Panc1 (cell line): ENCODE measurements at regions not wholly inside any gene's neighbourhood (a gene's known extent, or its start where the extent isn't known, plus 50 kb on each side); places are given as distances from the start of the nearest gene placed in this dataset.
A peak's percentile ranks its signal among the peaks of the same experiment; 100 is the strongest.

Experiments
- ATAC-seq: fragments of 200-7000 bp; cut with Tn5 transposase; 2 replicates; pipeline ENCODE4 v1.9.1; 2020; ENCODE audit warnings: mild to moderate bottlenecking, moderate library complexity
- BruUV-seq: library from RNA; stranded (reverse); fragments of 400-500 nt; replicated peaks from 2 replicates; lab custom pipeline; 2021; lab: Mats Ljungman, UMichigan
- CTCF ChIA-PET: fragments of 300-600 bp; sonication (Branson Sonifier 250); formaldehyde crosslinking; loops from one replicate; lab custom pipeline; 2022; ENCODE audit warnings: antibody characterized with exemption; lab: Charles Lee
- POLR2A ChIA-PET: fragments of 300-600 bp; sonication (Branson Sonifier 250); formaldehyde crosslinking; loops from one replicate; lab custom pipeline; 2022; ENCODE audit warnings: antibody characterized with exemption; lab: Charles Lee
- DNase-seq: peaks from one replicate; pipeline ENCODE4 v3.0.0-alpha.2; 2010; ENCODE audit warnings: low read depth, low spot score
- H3K27ac ChIP-seq: 2 replicates; pipeline ENCODE4 v1.5.1; 2011; ENCODE audit warnings: mild to moderate bottlenecking, low read length, inconsistent platforms
- H3K27me3 ChIP-seq: fragments of 200-500 bp; sonication (Bioruptor generic); 2 replicates; pipeline ENCODE4 v1.6.0; 2014; ENCODE audit warnings: low read length, inconsistent platforms; ENCODE audit not compliant: control insufficient read depth, insufficient read depth
- H3K36me3 ChIP-seq: fragments of 200-500 bp; sonication (Bioruptor generic); 2 replicates; pipeline ENCODE4 v1.5.1; 2014; ENCODE audit warnings: inconsistent platforms, mild to moderate bottlenecking, low read length, moderate library complexity; ENCODE audit not compliant: control insufficient read depth, insufficient read depth
- H3K4me1 ChIP-seq: 2 replicates; pipeline ENCODE4 v1.5.1; 2011; ENCODE audit warnings: inconsistent platforms, mild to moderate bottlenecking, low read length, moderate library complexity; ENCODE audit not compliant: control insufficient read depth, insufficient read depth
- H3K4me3 ChIP-seq, 2 experiments: 2 replicates each; pipeline ENCODE4 v1.5.1; 2011 to 2012; ENCODE audit warnings: low read depth in 2 of 2, low read length in 2 of 2, mild to moderate bottlenecking in 2 of 2, inconsistent platforms in 1 of 2, moderate library complexity in 1 of 2
- H3K9me3 ChIP-seq: fragments of 200-500 bp; sonication (Bioruptor generic); 2 replicates; pipeline ENCODE4 v1.5.1; 2014; ENCODE audit warnings: low read depth, mild to moderate bottlenecking, inconsistent platforms, low read length, moderate library complexity; ENCODE audit not compliant: control insufficient read depth, insufficient read depth
- POLR2AphosphoS5 ChIP-seq: IDR thresholded peaks from 2 replicates; pipeline ENCODE4 v1.6.1; 2012; ENCODE audit warnings: mild to moderate bottlenecking, low read depth, low read length, moderate library complexity
- SIN3A ChIP-seq: IDR thresholded peaks from 2 replicates; pipeline ENCODE4 v1.6.1; 2012; ENCODE audit warnings: low read depth, mild to moderate bottlenecking, low read length, moderate library complexity, borderline replicate concordance; ENCODE audit not compliant: insufficient read depth
- TCF7L2 ChIP-seq: IDR thresholded peaks from 2 replicates; pipeline ENCODE4 v1.6.1; 2011; ENCODE audit warnings: mild to moderate bottlenecking, low read depth, low read length, inconsistent platforms
- in situ Hi-C: cut with HindIII; loops from 2 replicates; pipeline ENCODE4 v1.10.0; 2016; ENCODE audit warnings: low sequenced_read_pairs, low pct_unique_long_range_greater_than_20kb
- intact Hi-C: fragments of 100-400 bp; cut with micrococcal nuclease; formaldehyde crosslinking; loops from one replicate; pipeline ENCODE4 v1.10.0; 2022; ENCODE audit not compliant: unreplicated experiment
- TF ChIP-seq, protein P1 (sequence below), 2 experiments: IDR thresholded peaks; 2 replicates each; pipeline ENCODE4 v1.6.1; 2011 to 2012; ENCODE audit warnings: low read depth in 2 of 2, control low read depth in 1 of 2, low read length in 1 of 2, mild to moderate bottlenecking in 1 of 2, moderate library complexity in 1 of 2; ENCODE audit not compliant: insufficient read depth in 1 of 2
- TF ChIP-seq, protein P2 (sequence below): fragments of 450-650 bp; IDR thresholded peaks from 2 replicates; pipeline ENCODE4 v1.5.1; 2017; ENCODE audit warnings: mild to moderate bottlenecking

DNA sequence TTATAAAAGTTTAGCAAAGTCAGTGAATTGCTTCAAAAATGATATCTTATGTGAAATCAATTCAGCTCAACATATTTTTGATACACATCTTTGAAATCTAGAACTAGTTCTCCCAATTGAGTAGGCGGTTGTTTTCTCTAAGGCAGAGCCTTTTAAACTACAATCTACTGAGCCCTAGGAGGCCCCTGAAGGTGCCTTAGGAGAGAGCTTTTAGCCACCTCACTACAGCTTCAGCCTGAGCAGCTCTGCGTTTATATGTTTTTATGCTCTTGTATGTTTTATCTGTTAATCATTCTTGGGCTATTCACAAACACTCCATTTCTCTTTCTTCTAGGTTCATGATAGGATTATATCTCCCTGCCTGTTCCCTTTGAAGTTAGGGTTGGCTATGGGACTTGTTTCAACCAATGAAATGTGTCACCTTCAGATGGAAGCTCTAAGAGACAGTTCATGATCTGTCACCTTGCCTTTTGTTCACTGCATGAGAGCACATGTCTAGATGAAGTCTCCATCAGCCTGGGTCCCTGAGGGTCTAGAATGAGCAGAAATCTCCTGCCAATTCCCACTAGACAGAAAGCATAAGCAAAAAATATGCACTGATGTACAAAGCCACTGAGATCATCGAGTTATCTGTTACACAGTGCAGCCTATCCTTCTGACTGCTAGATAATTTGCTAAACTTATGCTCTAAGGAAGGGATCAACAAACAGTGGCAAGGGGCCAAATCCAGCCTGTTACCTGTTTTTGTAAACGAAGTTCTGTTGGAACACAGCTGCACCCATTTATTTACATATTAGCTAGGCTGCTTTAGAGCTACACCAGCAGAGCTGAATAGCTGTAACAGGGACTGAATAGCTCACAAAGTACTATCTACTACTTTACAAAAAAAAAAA, 128.5 kb upstream of the CDK1 start:
- ChIA-PET POLR2A (interaction anchor here (0.7 kb wide), 1 partner anchor 15 kb away, joined by 3 read pairs; no protein-coding TSS in a partner anchor), CTCF (interaction anchor here (0.6 to 1.1 kb wide), 3 partner anchors 27 to 273 kb away, joined by 3 to 5 read pairs (median 4); no protein-coding TSS in a partner anchor)
- intact Hi-C loops (loop anchor here (10.0 kb wide), 1 partner anchor 115 kb away; no protein-coding TSS in a partner anchor), in situ Hi-C loops (no loop called here)
- Histone ChIP-seq H3K36me3 (no peaks in the 10 kb centered on the region), H3K9me3 (no peaks in the 10 kb centered on the region), H3K4me1 (no peaks in the 10 kb centered on the region), H3K27ac (no peak overlapping the region), H3K4me3 (no peak overlapping the region), H3K27me3 (no peaks in the 10 kb centered on the region)
- ATAC-seq (peak; percentile 67), DNase-seq (no peak)
- no TSS peak for BruUV-seq
- TF ChIP-seq TCF7L2 (peak; percentile 49; the same call in 1 of the 2 replicates), POLR2AphosphoS5 (no peak), SIN3A (no peak)
- TF ChIP-seq, protein P1, sequence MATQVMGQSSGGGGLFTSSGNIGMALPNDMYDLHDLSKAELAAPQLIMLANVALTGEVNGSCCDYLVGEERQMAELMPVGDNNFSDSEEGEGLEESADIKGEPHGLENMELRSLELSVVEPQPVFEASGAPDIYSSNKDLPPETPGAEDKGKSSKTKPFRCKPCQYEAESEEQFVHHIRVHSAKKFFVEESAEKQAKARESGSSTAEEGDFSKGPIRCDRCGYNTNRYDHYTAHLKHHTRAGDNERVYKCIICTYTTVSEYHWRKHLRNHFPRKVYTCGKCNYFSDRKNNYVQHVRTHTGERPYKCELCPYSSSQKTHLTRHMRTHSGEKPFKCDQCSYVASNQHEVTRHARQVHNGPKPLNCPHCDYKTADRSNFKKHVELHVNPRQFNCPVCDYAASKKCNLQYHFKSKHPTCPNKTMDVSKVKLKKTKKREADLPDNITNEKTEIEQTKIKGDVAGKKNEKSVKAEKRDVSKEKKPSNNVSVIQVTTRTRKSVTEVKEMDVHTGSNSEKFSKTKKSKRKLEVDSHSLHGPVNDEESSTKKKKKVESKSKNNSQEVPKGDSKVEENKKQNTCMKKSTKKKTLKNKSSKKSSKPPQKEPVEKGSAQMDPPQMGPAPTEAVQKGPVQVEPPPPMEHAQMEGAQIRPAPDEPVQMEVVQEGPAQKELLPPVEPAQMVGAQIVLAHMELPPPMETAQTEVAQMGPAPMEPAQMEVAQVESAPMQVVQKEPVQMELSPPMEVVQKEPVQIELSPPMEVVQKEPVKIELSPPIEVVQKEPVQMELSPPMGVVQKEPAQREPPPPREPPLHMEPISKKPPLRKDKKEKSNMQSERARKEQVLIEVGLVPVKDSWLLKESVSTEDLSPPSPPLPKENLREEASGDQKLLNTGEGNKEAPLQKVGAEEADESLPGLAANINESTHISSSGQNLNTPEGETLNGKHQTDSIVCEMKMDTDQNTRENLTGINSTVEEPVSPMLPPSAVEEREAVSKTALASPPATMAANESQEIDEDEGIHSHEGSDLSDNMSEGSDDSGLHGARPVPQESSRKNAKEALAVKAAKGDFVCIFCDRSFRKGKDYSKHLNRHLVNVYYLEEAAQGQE (IDR thresholded peaks at IDR 0.05; ENCODE audit: insufficient read depth in 1 of 2, low read depth in 2 of 2, low read length in 1 of 2), result no peak
- TF ChIP-seq, protein P2, sequence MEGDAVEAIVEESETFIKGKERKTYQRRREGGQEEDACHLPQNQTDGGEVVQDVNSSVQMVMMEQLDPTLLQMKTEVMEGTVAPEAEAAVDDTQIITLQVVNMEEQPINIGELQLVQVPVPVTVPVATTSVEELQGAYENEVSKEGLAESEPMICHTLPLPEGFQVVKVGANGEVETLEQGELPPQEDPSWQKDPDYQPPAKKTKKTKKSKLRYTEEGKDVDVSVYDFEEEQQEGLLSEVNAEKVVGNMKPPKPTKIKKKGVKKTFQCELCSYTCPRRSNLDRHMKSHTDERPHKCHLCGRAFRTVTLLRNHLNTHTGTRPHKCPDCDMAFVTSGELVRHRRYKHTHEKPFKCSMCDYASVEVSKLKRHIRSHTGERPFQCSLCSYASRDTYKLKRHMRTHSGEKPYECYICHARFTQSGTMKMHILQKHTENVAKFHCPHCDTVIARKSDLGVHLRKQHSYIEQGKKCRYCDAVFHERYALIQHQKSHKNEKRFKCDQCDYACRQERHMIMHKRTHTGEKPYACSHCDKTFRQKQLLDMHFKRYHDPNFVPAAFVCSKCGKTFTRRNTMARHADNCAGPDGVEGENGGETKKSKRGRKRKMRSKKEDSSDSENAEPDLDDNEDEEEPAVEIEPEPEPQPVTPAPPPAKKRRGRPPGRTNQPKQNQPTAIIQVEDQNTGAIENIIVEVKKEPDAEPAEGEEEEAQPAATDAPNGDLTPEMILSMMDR, result no peak

DNA sequence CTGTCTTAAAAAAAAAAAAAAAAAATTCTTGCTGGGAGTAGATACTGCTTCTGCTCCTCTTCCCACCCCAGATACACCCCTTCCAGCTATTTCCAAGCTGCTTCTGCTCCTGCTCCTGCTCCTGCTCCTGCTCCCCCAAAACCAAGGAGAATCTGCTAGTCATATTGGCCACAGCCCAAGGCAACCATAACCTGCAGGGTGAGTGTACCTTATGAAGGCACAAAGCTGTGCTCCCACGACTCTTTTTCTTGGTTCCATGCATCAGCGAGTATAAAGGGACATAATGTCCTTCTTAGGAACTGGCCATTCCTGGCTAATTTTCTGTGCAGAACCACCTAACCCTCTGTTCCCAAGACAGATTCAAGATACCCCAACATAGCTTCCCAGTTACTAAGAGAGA, 129.5 kb upstream of the CDK1 start:
- no peak overlapping the region for H3K4me3 ChIP-seq
- no TSS peak for BruUV-seq

More for the DNA sequence above, 129.5 kb upstream of the CDK1 start:
- POLR2A ChIA-PET, result no interaction called here
- TF ChIP-seq, protein P2, result no peak
- TF ChIP-seq TCF7L2 (no peak), SIN3A (no peak), POLR2AphosphoS5 (no peak)
- TF ChIP-seq, protein P1 (IDR thresholded peaks at IDR 0.05; ENCODE audit: insufficient read depth in 1 of 2, low read depth in 2 of 2, low read length in 1 of 2), result no peak
- intact Hi-C loops (no loop called here), in situ Hi-C loops (no loop called here)
- Histone ChIP-seq H3K9me3 (no peaks in the 10 kb centered on the region), H3K27ac (no peak overlapping the region), H3K27me3 (no peaks in the 10 kb centered on the region), H3K4me1 (no peaks in the 10 kb centered on the region), H3K36me3 (no peaks in the 10 kb centered on the region)
- no peak for DNase-seq
- no peak for ATAC-seq
- CTCF ChIA-PET, result interaction anchor here (0.6 to 1.1 kb wide), 4 partner anchors 171 to 272 kb away, joined by 3 to 9 read pairs (median 6); no protein-coding TSS in a partner anchor
